ENCODE measurements at regions not wholly inside any gene's neighbourhood (a gene's known extent, or its start where the extent isn't known, plus 50 kb on each side); places are given as distances from the start of the nearest gene placed in this dataset.

GRCh38 chr11:70507466-70508230 is 109.3 kb downstream of the CTTN start:
- CTCF ChIA-PET: no interaction called here
- Histone ChIP-seq H3K36me3 (ENCODE audit: control insufficient read depth in 1 of 2, insufficient read depth in 2 of 2, low read length in 2 of 2) (no peaks in the 10 kb centered on the region), H4K20me1 (ENCODE audit: insufficient read depth) (no peaks in the 10 kb centered on the region), H3K27ac (ENCODE audit: low read depth, low read length) (no peak overlapping the region), H3K79me2 (ENCODE audit: insufficient read depth, low read length) (no peaks in the 10 kb centered on the region), H3K9ac (ENCODE audit: low read length) (no peak overlapping the region), H3K9me3 (ENCODE audit: control insufficient read depth in 1 of 2, insufficient read depth in 1 of 2, low read depth in 1 of 2, low read length in 2 of 2) (peaks cover 0 to 2% of the 10 kb centered on the region in 2 experiments; a peak in 2 of 4 replicates), H3K9me2 (ENCODE audit: insufficient read depth) (no peaks in the 10 kb centered on the region), H3K27me3 (ENCODE audit: insufficient read depth, low read length) (no peaks in the 10 kb centered on the region), H3K4me2 (ENCODE audit: low read length) (no peak overlapping the region), H3K4me3 (replicated peaks in 1 of 2; ENCODE audit: low read depth in 1 of 2, low read length in 2 of 2) (no peak overlapping the region), H2AFZ (ENCODE audit: low read depth, low read length, poor library complexity, severe bottlenecking) (no peak overlapping the region), H3K4me1 (ENCODE audit: control insufficient read depth in 1 of 2, insufficient read depth in 2 of 2, low read length in 2 of 2) (no peaks in the 10 kb centered on the region; a peak in 1 of 4 replicates)
- intact Hi-C loops (cut with micrococcal nuclease): no loop called here
- BruUV-seq (replicated peaks): no TSS peak
- POLR2A ChIA-PET: no interaction called here
- ATAC-seq (no peak), DNase-seq (ENCODE audit: low read depth, low spot score) (no peak)
- TF ChIP-seq MAX (IDR thresholded peaks at IDR 0.05) (no peak), SP1 (IDR thresholded peaks at IDR 0.05; ENCODE audit: low read depth) (no peak), POLR2AphosphoS5 (IDR thresholded peaks at IDR 0.05; ENCODE audit: low read depth, low read length) (no peak), CBX3 (IDR thresholded peaks at IDR 0.05; ENCODE audit: low read depth) (no peak), ZBTB33 (IDR thresholded peaks at IDR 0.05; ENCODE audit: extremely low read depth, insufficient replicate concordance, low read length) (no peak), RAD21 (IDR thresholded peaks at IDR 0.05; ENCODE audit: low read depth) (no peak), FOSL1 (IDR thresholded peaks at IDR 0.05; ENCODE audit: low read depth) (no peak), ELF1 (IDR thresholded peaks at IDR 0.05; ENCODE audit: borderline replicate concordance, low read depth) (no peak), SIN3A (IDR thresholded peaks at IDR 0.05; ENCODE audit: low read depth) (no peak), ZFX (IDR thresholded peaks at IDR 0.05) (no peak), REST (IDR thresholded peaks at IDR 0.05; ENCODE audit: low read depth) (no peak), ATF3 (IDR thresholded peaks at IDR 0.05) (no peak), TCF7L2 (IDR thresholded peaks at IDR 0.05; ENCODE audit: borderline replicate concordance, extremely low read depth, insufficient read depth, insufficient read length) (no peak), SRF (IDR thresholded peaks at IDR 0.05; ENCODE audit: low read depth) (no peak), CTCF (IDR thresholded peaks at IDR 0.05 in 2 of 3, conservative IDR thresholded peaks at IDR 0.05 in 1 of 3; ENCODE audit: borderline replicate concordance in 1 of 3, insufficient read depth in 1 of 3, low read depth in 2 of 3, low read length in 2 of 3) (no peak), YY1 (IDR thresholded peaks at IDR 0.05; ENCODE audit: extremely low read depth, insufficient replicate concordance, low read depth, low read length) (no peak), EGR1 (IDR thresholded peaks at IDR 0.05; ENCODE audit: low read depth) (no peak), ZNF274 (IDR thresholded peaks at IDR 0.05; ENCODE audit: low read depth, low read length) (no peak)
- RAD21 ChIA-PET (ENCODE audit: low non-redundant PET in 1 of 2, low total read pairs in 2 of 2, uncharacterized antibody in 2 of 2, unreplicated experiment in 2 of 2): no interaction called here
